AG10803 (cell line): ENCODE measurements at regions not wholly inside any gene's neighbourhood (a gene's known extent, or its start where the extent isn't known, plus 50 kb on each side); places are given as distances from the start of the nearest gene placed in this dataset.
"Not testable (repeated sequence)": the region's sequence is repeated elsewhere in the genome, so short reads cannot be mapped to it uniquely, and the experiment has no call there.

Source experiments
- DNase-seq: peaks from one replicate; pipeline ENCODE4 v3.0.0; 2010; ENCODE audit warnings: low read depth
- H3K4me3 ChIP-seq: 2 replicates; pipeline ENCODE4 v1.5.1; 2011; ENCODE audit warnings: mild to moderate bottlenecking, low read length, control low read depth
- CTCF ChIP-seq: conservative IDR thresholded peaks from 2 replicates; pipeline ENCODE4 v1.5.1; 2011; ENCODE audit warnings: mild to moderate bottlenecking, low read length, control low read depth, inconsistent platforms

GRCh38 chr1:96525657-96526557 lies 195.7 kb upstream of the PTBP2 start:
- DNase-seq = peak; percentile 39
- H3K4me3 ChIP-seq = no peak overlapping the region
- no peak for TF ChIP-seq CTCF

- H3K4me3 ChIP-seq, DNase-seq: not testable (repeated sequence)
These were observed 192.9 kb upstream of the PTBP2 start for GRCh38 chr1:96528672-96529071.

- no peak for TF ChIP-seq CTCF
- peak; percentile 74 for DNase-seq
- no peak overlapping the region for H3K4me3 ChIP-seq
These were observed 187.8 kb upstream of the PTBP2 start for GRCh38 chr1:96533820-96534219.

- no peak for TF ChIP-seq CTCF
- H3K4me3 ChIP-seq = no peak overlapping the region
- DNase-seq = no peak
These were observed 185.0 kb upstream of the PTBP2 start for GRCh38 chr1:96536581-96536980.

GRCh38 chr1:96538111-96538641 lies 183.4 kb upstream of the PTBP2 start:
- TF ChIP-seq CTCF = peak; percentile 42
- peak; percentile 81 for DNase-seq

GRCh38 chr1:96538883-96539282 lies 182.7 kb upstream of the PTBP2 start:
- no peak overlapping the region for H3K4me3 ChIP-seq
- peak; percentile 97 for DNase-seq
- TF ChIP-seq CTCF = no peak

More at GRCh38 chr1:96538111-96538641, 183.4 kb upstream of the PTBP2 start:
- H3K4me3 ChIP-seq = no peak overlapping the region

GRCh38 chr1:96541491-96541890 lies 180.1 kb upstream of the PTBP2 start:
- H3K4me3 ChIP-seq = no peak overlapping the region
- no peak for TF ChIP-seq CTCF
- DNase-seq = no peak
